ENCODE measurements at regions not wholly inside any gene's neighbourhood (a gene's known extent, or its start where the extent isn't known, plus 50 kb on each side); places are given as distances from the start of the nearest gene placed in this dataset.

Small RNA genes lying in the stretch of these regions (small RNA-seq; reads per million reads assigned to genes)
- gene MIR587 (0 reads per million in 3 experiments), gene RNU6-117P (0 reads per million in 3 experiments)

All from neural cell (in vitro differentiated cells).